C4-2B (cell line): ENCODE measurements at regions not wholly inside any gene's neighbourhood (a gene's known extent, or its start where the extent isn't known, plus 50 kb on each side); places are given as distances from the start of the nearest gene placed in this dataset.
"Not testable (repeated sequence)": the region's sequence is repeated elsewhere in the genome, so short reads cannot be mapped to it uniquely, and the experiment has no call there.

ENCODE experiments used
- H3K27ac ChIP-seq: fragments of 450-650 bp; 2 replicates; pipeline ENCODE4 v1.5.1; 2017
- ZFX ChIP-seq: fragments of 450-650 bp; IDR thresholded peaks from 2 replicates; pipeline ENCODE4 v1.6.1; 2017
- TF ChIP-seq, protein P1 (sequence below): fragments of 450-650 bp; conservative IDR thresholded peaks from 2 replicates; pipeline ENCODE4 v1.5.1; 2017; ENCODE audit warnings: mild to moderate bottlenecking

- H3K27ac ChIP-seq: no peak overlapping the region
- no peak for TF ChIP-seq ZFX
- TF ChIP-seq, protein P1, sequence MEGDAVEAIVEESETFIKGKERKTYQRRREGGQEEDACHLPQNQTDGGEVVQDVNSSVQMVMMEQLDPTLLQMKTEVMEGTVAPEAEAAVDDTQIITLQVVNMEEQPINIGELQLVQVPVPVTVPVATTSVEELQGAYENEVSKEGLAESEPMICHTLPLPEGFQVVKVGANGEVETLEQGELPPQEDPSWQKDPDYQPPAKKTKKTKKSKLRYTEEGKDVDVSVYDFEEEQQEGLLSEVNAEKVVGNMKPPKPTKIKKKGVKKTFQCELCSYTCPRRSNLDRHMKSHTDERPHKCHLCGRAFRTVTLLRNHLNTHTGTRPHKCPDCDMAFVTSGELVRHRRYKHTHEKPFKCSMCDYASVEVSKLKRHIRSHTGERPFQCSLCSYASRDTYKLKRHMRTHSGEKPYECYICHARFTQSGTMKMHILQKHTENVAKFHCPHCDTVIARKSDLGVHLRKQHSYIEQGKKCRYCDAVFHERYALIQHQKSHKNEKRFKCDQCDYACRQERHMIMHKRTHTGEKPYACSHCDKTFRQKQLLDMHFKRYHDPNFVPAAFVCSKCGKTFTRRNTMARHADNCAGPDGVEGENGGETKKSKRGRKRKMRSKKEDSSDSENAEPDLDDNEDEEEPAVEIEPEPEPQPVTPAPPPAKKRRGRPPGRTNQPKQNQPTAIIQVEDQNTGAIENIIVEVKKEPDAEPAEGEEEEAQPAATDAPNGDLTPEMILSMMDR: no peak
Observed at GRCh38 chr2:430291-431040, 142.6 kb upstream of the ALKAL2 start.

GRCh38 chr2:429575-430254 lies 141.8 kb upstream of the ALKAL2 start:
- no peak overlapping the region for H3K27ac ChIP-seq
- TF ChIP-seq ZFX: no peak
- TF ChIP-seq, protein P1: no peak

DNA sequence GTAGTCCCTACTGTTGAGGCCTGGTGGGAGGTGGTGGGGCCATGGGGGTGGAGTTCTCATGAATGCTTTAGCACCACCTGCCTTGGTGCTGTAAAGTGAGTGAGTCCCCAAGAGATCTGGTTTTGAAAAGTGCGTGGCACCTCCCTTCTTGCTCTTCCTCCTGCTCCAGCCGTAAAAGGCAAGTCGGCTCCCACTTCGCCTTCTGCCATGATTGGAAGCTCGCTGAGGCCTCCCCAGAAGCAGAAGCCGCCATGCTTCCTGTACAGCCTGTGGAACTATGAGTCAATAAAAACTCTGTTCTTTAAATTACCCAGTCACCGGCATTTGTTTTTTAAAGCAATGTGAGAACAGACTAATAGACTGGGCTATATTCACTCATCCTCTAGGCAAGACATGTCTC lies 141.3 kb upstream of the ALKAL2 start:
- TF ChIP-seq, protein P1: no peak
- no peak for TF ChIP-seq ZFX
- H3K27ac ChIP-seq: no peak overlapping the region

GRCh38 chr2:428591-428990 lies 140.7 kb upstream of the ALKAL2 start:
- H3K27ac ChIP-seq: no peak overlapping the region
- TF ChIP-seq ZFX: no peak
- TF ChIP-seq, protein P1: no peak

DNA sequence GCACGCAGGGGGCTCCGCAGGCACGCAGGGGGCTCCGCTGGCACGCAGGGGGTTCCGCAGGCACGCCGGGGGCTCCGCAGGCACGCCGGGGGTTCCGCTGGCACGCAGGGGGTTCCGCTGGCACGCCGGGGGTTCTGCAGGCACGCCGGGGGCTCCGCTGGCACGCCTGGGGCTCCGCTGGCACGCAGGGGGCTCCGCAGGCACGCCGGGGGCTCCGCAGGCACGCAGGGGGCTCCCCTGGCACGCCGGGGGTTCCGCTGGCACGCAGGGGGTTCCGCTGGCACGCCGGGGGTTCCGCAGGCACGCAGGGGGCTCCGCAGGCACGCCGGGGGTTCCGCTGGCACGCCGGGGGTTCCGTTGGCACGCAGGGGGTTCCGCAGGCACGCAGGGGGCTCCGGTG lies 138.8 kb upstream of the ALKAL2 start:
- not testable (repeated sequence) for H3K27ac ChIP-seq

- TF ChIP-seq ZFX: no peak
- TF ChIP-seq, protein P1: no peak
- H3K27ac ChIP-seq: no peak overlapping the region
Observed at GRCh38 chr2:425947-426346, 138.1 kb upstream of the ALKAL2 start.

DNA sequence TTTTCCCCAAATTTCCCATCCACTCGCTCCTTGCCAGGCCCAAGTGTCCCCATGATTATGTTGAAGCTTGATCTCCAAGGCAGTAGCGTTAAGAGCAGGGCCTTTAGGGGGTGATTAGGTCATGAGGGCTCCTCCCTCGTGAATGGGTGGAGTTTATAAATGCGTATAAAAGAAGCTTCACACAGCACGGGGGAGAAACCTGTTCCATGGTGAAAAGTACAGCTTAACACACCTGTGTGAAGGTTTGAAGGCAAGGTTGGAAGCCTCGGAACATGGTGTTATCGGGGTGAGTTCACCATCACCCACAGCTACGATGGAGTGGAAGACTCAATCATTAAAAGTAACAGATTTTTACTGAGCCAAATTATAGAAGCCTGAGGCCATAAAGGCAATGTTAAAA lies 137.4 kb upstream of the ALKAL2 start:
- no peak overlapping the region for H3K27ac ChIP-seq
- TF ChIP-seq, protein P1: no peak
- TF ChIP-seq ZFX: no peak
